Astrocyte (in vitro differentiated cells and primary cell): ENCODE measurements at regions not wholly inside any gene's neighbourhood (a gene's known extent, or its start where the extent isn't known, plus 50 kb on each side); places are given as distances from the start of the nearest gene placed in this dataset.

Experiments used
- DNase-seq: peaks from one replicate; pipeline ENCODE4 v3.0.0-alpha.2; 2010; ENCODE audit warnings: low read depth
- FAIRE-seq: peaks from 2 replicates; lab custom pipeline; 2011; peaks lifted over from hg19 to GRCh38; lab: Jason Lieb, UNC
- H2AFZ ChIP-seq: 2 replicates; pipeline ENCODE4 v1.6.0; 2012; ENCODE audit warnings: low read depth, low read length, inconsistent platforms
- H3K27ac ChIP-seq: 2 replicates; pipeline ENCODE4 v1.5.1; 2011; ENCODE audit warnings: low read depth, low read length, inconsistent platforms
- H3K27me3 ChIP-seq: 2 replicates; pipeline ENCODE4 v1.6.0; 2011; ENCODE audit warnings: low read length, inconsistent platforms; ENCODE audit not compliant: insufficient read depth
- H3K36me3 ChIP-seq: 2 replicates; pipeline ENCODE4 v1.5.1; 2011; ENCODE audit warnings: low read length, inconsistent platforms; ENCODE audit not compliant: insufficient read depth
- H3K4me1 ChIP-seq: 2 replicates; pipeline ENCODE4 v1.5.1; 2011; ENCODE audit warnings: low read length, inconsistent platforms; ENCODE audit not compliant: insufficient read depth
- H3K4me2 ChIP-seq: 2 replicates; pipeline ENCODE4 v1.6.0; 2012; ENCODE audit warnings: low read length, inconsistent platforms
- H3K4me3 ChIP-seq: 2 replicates; pipeline ENCODE4 v1.5.1; 2011; ENCODE audit warnings: low read depth, mild to moderate bottlenecking, low read length, inconsistent platforms; ENCODE audit not compliant: insufficient read depth
- H3K79me2 ChIP-seq: 2 replicates; pipeline ENCODE4 v1.6.0; 2012; ENCODE audit warnings: mild to moderate bottlenecking, low read length, inconsistent platforms; ENCODE audit not compliant: insufficient read depth
- H3K9ac ChIP-seq: 2 replicates; pipeline ENCODE4 v1.6.0; 2012; ENCODE audit warnings: mild to moderate bottlenecking, low read length, inconsistent platforms
- H3K9me3 ChIP-seq: 2 replicates; pipeline ENCODE4 v1.5.1; 2012; ENCODE audit warnings: low read depth, mild to moderate bottlenecking, low read length, inconsistent platforms; ENCODE audit not compliant: insufficient read depth
- H4K20me1 ChIP-seq: 2 replicates; pipeline ENCODE4 v1.6.0; 2012; ENCODE audit warnings: low read length, inconsistent platforms; ENCODE audit not compliant: insufficient read depth
- H3K27ac Mint-ChIP-seq: one replicate; pipeline ENCODE4 v1.8.0; 2021; ENCODE audit warnings: mild to moderate bottlenecking, mixed read lengths; ENCODE audit not compliant: unreplicated experiment
- H3K27me3 Mint-ChIP-seq: one replicate; pipeline ENCODE4 v1.8.0; 2021; ENCODE audit warnings: low read depth, mixed read lengths; ENCODE audit not compliant: unreplicated experiment
- H3K36me3 Mint-ChIP-seq: one replicate; pipeline ENCODE4 v1.8.0; 2021; ENCODE audit warnings: low read depth, mixed read lengths; ENCODE audit not compliant: unreplicated experiment
- H3K4me1 Mint-ChIP-seq: one replicate; pipeline ENCODE4 v1.8.0; 2021; ENCODE audit warnings: low read depth, mixed read lengths; ENCODE audit not compliant: unreplicated experiment
- H3K4me3 Mint-ChIP-seq: one replicate; pipeline ENCODE4 v1.8.0; 2021; ENCODE audit warnings: mild to moderate bottlenecking, moderate library complexity, mixed read lengths; ENCODE audit not compliant: unreplicated experiment
- H3K9me3 Mint-ChIP-seq: one replicate; pipeline ENCODE4 v1.8.0; 2021; ENCODE audit warnings: mild to moderate bottlenecking, mixed read lengths; ENCODE audit not compliant: unreplicated experiment
- EZH2 ChIP-seq: IDR thresholded peaks from 2 replicates; pipeline ENCODE4 v1.6.1; 2012; ENCODE audit warnings: mild to moderate bottlenecking, low read length, inconsistent platforms; ENCODE audit not compliant: insufficient read depth
- TF ChIP-seq, protein P1 (sequence below): IDR thresholded peaks from 2 replicates; pipeline ENCODE4 v1.5.1; 2011; ENCODE audit warnings: low read depth, mild to moderate bottlenecking, inconsistent platforms, low read length, moderate library complexity; ENCODE audit not compliant: insufficient read depth

DNA sequence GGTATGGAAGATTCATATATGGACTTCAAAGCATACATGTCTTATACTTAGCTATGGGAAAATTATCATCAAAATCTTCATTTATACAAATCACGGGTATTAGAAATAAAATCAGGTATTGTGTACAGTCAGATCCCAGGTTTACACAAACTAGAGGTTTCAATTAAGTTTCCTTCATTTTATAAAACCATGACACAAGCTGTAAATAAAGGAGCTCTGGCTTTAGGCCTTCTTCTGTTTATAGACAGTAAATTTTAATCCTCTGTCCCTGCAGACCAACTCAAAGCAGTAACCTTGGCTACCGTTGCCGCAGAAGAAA lies 68.8 kb upstream of the CHD2 start:
- Histone ChIP-seq H2AFZ (no peak overlapping the region), H3K27ac (peak overlapping the region; percentile 78), H3K4me1 (peaks cover 28% of the 10 kb centered on the region), H3K9me3 (no peaks in the 10 kb centered on the region), H4K20me1 (no peaks in the 10 kb centered on the region), H3K4me2 (peak overlapping the region; percentile 70), H3K4me3 (no peak overlapping the region), H3K9ac (peak overlapping the region; percentile 65), H3K79me2 (no peaks in the 10 kb centered on the region), H3K27me3 (no peaks in the 10 kb centered on the region), H3K36me3 (no peaks in the 10 kb centered on the region)
- H3K27ac Mint-ChIP-seq, result peak overlapping the region; percentile 96
- H3K9me3 Mint-ChIP-seq, result no peaks in the 10 kb centered on the region
- H3K27me3 Mint-ChIP-seq, result no peaks in the 10 kb centered on the region
- TF ChIP-seq, protein P1, sequence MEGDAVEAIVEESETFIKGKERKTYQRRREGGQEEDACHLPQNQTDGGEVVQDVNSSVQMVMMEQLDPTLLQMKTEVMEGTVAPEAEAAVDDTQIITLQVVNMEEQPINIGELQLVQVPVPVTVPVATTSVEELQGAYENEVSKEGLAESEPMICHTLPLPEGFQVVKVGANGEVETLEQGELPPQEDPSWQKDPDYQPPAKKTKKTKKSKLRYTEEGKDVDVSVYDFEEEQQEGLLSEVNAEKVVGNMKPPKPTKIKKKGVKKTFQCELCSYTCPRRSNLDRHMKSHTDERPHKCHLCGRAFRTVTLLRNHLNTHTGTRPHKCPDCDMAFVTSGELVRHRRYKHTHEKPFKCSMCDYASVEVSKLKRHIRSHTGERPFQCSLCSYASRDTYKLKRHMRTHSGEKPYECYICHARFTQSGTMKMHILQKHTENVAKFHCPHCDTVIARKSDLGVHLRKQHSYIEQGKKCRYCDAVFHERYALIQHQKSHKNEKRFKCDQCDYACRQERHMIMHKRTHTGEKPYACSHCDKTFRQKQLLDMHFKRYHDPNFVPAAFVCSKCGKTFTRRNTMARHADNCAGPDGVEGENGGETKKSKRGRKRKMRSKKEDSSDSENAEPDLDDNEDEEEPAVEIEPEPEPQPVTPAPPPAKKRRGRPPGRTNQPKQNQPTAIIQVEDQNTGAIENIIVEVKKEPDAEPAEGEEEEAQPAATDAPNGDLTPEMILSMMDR, result no peak
- no peak for TF ChIP-seq EZH2
- H3K36me3 Mint-ChIP-seq, result no peaks in the 10 kb centered on the region
- peaks cover 26% of the 10 kb centered on the region for H3K4me1 Mint-ChIP-seq
- DNase-seq, result no peak
- peak overlapping the region; percentile 50 for H3K4me3 Mint-ChIP-seq
- FAIRE-seq, result no peak

DNA sequence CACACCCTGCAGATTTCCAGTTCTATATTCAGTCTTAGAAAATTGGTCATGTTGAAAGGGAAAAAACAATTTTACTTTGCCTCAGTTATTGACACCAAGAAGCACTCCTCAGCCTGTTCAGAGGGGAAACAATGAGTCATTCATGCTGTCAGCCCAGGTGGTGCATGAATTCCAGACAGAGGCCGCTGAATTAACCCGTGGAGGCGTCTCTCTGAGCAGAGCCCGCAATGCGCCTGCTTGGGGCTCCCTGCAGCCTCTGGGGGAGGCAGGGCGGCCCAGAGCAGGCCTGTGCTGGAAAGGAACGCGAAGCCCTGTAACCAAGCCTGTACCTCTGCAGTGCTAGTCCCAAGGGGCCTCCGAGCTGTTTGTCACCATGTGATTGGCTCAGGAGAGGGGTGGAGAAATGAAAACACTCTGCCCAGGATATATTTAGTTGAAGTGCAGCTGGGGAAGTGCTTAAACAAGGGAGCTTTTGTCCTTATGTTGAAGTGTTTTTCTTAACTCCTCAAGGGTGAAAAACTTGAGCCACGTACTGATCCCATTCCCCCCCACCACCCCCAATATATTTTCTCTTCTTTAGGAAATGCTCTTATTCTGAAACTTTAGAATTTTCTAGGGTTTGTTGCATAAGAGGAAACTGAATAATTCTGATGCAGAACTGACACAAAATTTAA lies 68.3 kb upstream of the CHD2 start:
- H3K4me3 Mint-ChIP-seq, result peak overlapping the region; percentile 50
- H3K79me2 ChIP-seq, result no peaks in the 10 kb centered on the region
- peak overlapping the region; percentile 96 for H3K27ac Mint-ChIP-seq
- H3K9ac ChIP-seq, result peak overlapping the region; percentile 65
- no peaks in the 10 kb centered on the region for H3K36me3 ChIP-seq
- H4K20me1 ChIP-seq, result no peaks in the 10 kb centered on the region
- no peaks in the 10 kb centered on the region for H3K36me3 Mint-ChIP-seq
- peak overlapping the region; percentile 78 for H3K27ac ChIP-seq
- peak overlapping the region; percentile 70 for H3K4me2 ChIP-seq
- no peaks in the 10 kb centered on the region for H3K9me3 Mint-ChIP-seq
- peak; percentile 97 for DNase-seq
- H3K4me3 ChIP-seq, result peak overlapping the region; percentile 41
- H3K9me3 ChIP-seq, result no peaks in the 10 kb centered on the region
- no peak overlapping the region for H2AFZ ChIP-seq
- TF ChIP-seq EZH2, result no peak
- TF ChIP-seq, protein P1, result no peak
- no peaks in the 10 kb centered on the region for H3K27me3 ChIP-seq
- peaks cover 28% of the 10 kb centered on the region for H3K4me1 ChIP-seq
- peaks cover 26% of the 10 kb centered on the region for H3K4me1 Mint-ChIP-seq
- no peak for FAIRE-seq
- no peaks in the 10 kb centered on the region for H3K27me3 Mint-ChIP-seq

DNA sequence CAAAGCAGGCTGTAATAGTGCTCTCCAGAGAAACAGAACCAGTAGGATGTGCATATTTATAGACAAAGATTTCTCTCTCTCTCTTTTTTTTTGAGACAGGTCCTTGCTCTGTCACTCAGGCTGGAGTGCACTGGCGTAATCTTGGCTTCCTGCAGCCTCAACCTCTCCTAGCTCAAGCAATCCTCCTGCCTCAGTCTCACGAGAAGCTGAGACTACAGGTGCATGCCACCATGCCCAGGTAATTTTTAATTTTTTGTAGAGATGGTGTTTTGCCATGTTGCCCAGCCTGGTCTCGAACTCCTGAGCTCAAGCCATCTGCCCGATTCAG lies 67.1 kb upstream of the CHD2 start:
- DNase-seq (no peak), FAIRE-seq (no peak)
- Histone ChIP-seq H2AFZ (no peak overlapping the region), H3K4me3 (no peak overlapping the region), H3K4me1 (peaks cover 28% of the 10 kb centered on the region), H3K4me2 (peak overlapping the region; percentile 70), H3K27ac (peak overlapping the region; percentile 78), H3K9ac (peak overlapping the region; percentile 1), H3K36me3 (no peaks in the 10 kb centered on the region), H3K9me3 (no peaks in the 10 kb centered on the region), H4K20me1 (no peaks in the 10 kb centered on the region), H3K27me3 (no peaks in the 10 kb centered on the region), H3K79me2 (no peaks in the 10 kb centered on the region)
- TF ChIP-seq, protein P1, result no peak
- no peak for TF ChIP-seq EZH2
- Mint-ChIP-seq H3K27ac (peak overlapping the region; percentile 96), H3K9me3 (no peaks in the 10 kb centered on the region), H3K4me1 (peaks cover 26% of the 10 kb centered on the region), H3K36me3 (no peaks in the 10 kb centered on the region), H3K4me3 (no peak overlapping the region), H3K27me3 (no peaks in the 10 kb centered on the region)
